Adipocyte (in vitro differentiated cells): ENCODE measurements at regions not wholly inside any gene's neighbourhood (a gene's known extent, or its start where the extent isn't known, plus 50 kb on each side); places are given as distances from the start of the nearest gene placed in this dataset.

Source experiments
- DNase-seq: peaks from one replicate; pipeline ENCODE4 v3.0.0-alpha.2; 2015; ENCODE audit warnings: low read depth
- H3K27me3 ChIP-seq: replicated peaks from 2 replicates; pipeline ENCODE4 v1.7.0; 2013; ENCODE audit warnings: mild to moderate bottlenecking, low read length, moderate library complexity; ENCODE audit not compliant: control insufficient read depth, insufficient read depth
- H3K36me3 ChIP-seq: 2 replicates; pipeline ENCODE4 v1.7.0; 2013; ENCODE audit warnings: low read length, mild to moderate bottlenecking, moderate library complexity; ENCODE audit not compliant: control insufficient read depth, insufficient read depth, severe bottlenecking
- H3K4me1 ChIP-seq: 2 replicates; pipeline ENCODE4 v1.7.0; 2013; ENCODE audit warnings: mild to moderate bottlenecking, low read length, moderate library complexity; ENCODE audit not compliant: control insufficient read depth, insufficient read depth
- H3K4me3 ChIP-seq: 2 replicates; pipeline ENCODE4 v1.7.0; 2013; ENCODE audit warnings: mild to moderate bottlenecking, low read length, moderate library complexity
- H3K9ac ChIP-seq: 2 replicates; pipeline ENCODE4 v1.7.0; 2013; ENCODE audit warnings: mild to moderate bottlenecking, low read length, moderate library complexity
- H3K9me3 ChIP-seq: 2 replicates; pipeline ENCODE4 v1.7.0; 2013; ENCODE audit warnings: mild to moderate bottlenecking, low read length, moderate library complexity; ENCODE audit not compliant: control insufficient read depth

GRCh38 chr13:91228940-91229339 is 118.5 kb upstream of the MIR17HG start:
- Histone ChIP-seq H3K9me3 (no peaks in the 10 kb centered on the region), H3K4me3 (no peak overlapping the region), H3K27me3 (peaks cover 2% of the 10 kb centered on the region), H3K9ac (no peak overlapping the region), H3K36me3 (no peaks in the 10 kb centered on the region), H3K4me1 (no peaks in the 10 kb centered on the region)
- DNase-seq: no peak

DNA sequence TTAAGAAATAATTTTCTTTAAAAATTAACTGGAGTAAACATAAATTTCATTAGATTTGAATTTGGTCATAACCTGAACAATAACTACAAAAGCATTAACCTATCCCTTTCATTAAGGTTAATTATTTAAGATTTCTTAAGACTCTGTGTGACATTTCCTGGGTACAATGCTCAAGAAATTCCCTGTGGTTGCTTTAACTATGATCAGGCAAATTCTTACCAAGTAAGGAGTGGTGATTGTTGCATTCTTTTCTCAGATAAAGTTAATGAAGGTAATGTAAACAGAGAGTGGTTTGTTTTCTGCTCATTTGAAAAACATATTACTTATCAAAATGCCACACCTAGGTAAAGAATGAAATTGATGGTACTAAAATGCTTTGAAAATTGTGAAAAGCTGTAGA is 114.8 kb upstream of the MIR17HG start:
- H3K4me1 ChIP-seq: no peaks in the 10 kb centered on the region
- H3K4me3 ChIP-seq: no peak overlapping the region

GRCh38 chr13:91233291-91233690 is 114.2 kb upstream of the MIR17HG start:
- no peak overlapping the region for H3K4me3 ChIP-seq
- no peaks in the 10 kb centered on the region for H3K9me3 ChIP-seq
- no peaks in the 10 kb centered on the region for H3K36me3 ChIP-seq
- no peaks in the 10 kb centered on the region for H3K4me1 ChIP-seq
- H3K27me3 ChIP-seq: no peaks in the 10 kb centered on the region
- DNase-seq: no peak
- H3K9ac ChIP-seq: no peak overlapping the region

More for the DNA sequence above, 114.8 kb upstream of the MIR17HG start:
- no peak for DNase-seq
- Histone ChIP-seq H3K9me3 (no peaks in the 10 kb centered on the region), H3K9ac (no peak overlapping the region), H3K36me3 (no peaks in the 10 kb centered on the region), H3K27me3 (no peaks in the 10 kb centered on the region)

- Histone ChIP-seq H3K27me3 (no peaks in the 10 kb centered on the region), H3K36me3 (no peaks in the 10 kb centered on the region), H3K9me3 (no peaks in the 10 kb centered on the region), H3K9ac (no peak overlapping the region), H3K4me3 (no peak overlapping the region), H3K4me1 (no peaks in the 10 kb centered on the region)
- no peak for DNase-seq
Measured at GRCh38 chr13:91236182-91236581, 111.3 kb upstream of the MIR17HG start.

DNA sequence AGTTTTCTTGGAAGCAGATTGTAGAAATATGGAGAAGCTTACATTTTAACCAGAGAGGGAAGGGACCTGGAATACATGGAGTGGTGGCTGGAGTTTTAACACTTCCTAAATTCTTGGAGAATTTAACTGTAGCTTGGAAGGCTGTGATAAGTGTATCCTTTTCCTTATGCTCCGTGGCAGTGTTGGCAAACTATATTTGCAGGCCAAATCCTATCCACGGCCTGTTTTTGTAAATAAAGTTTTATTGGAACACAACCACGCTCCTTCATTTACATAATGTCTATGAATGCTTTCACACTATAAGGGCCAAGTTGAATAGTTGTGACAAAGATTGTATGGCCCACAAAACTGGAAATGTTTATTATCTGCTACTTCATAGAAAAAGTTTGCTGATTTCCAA is 110.6 kb upstream of the MIR17HG start:
- no peaks in the 10 kb centered on the region for H3K4me1 ChIP-seq
- H3K9me3 ChIP-seq: no peaks in the 10 kb centered on the region
- no peak overlapping the region for H3K9ac ChIP-seq
- H3K27me3 ChIP-seq: no peaks in the 10 kb centered on the region
- no peak overlapping the region for H3K4me3 ChIP-seq
- DNase-seq: no peak
- no peaks in the 10 kb centered on the region for H3K36me3 ChIP-seq

- no peak overlapping the region for H3K4me3 ChIP-seq
- no peaks in the 10 kb centered on the region for H3K27me3 ChIP-seq
- H3K4me1 ChIP-seq: no peaks in the 10 kb centered on the region
- no peak for DNase-seq
- H3K9ac ChIP-seq: no peak overlapping the region
- H3K9me3 ChIP-seq: no peaks in the 10 kb centered on the region
- no peaks in the 10 kb centered on the region for H3K36me3 ChIP-seq
Measured at GRCh38 chr13:91238036-91238435, 109.5 kb upstream of the MIR17HG start.

GRCh38 chr13:91240341-91240740 is 107.1 kb upstream of the MIR17HG start:
- no peaks in the 10 kb centered on the region for H3K36me3 ChIP-seq
- H3K9ac ChIP-seq: no peak overlapping the region
- no peaks in the 10 kb centered on the region for H3K4me1 ChIP-seq
- no peak overlapping the region for H3K4me3 ChIP-seq
- DNase-seq: no peak
- H3K27me3 ChIP-seq: peaks cover 7% of the 10 kb centered on the region
- no peaks in the 10 kb centered on the region for H3K9me3 ChIP-seq

- Histone ChIP-seq H3K4me3 (no peak overlapping the region), H3K9me3 (no peaks in the 10 kb centered on the region), H3K9ac (no peak overlapping the region), H3K36me3 (no peaks in the 10 kb centered on the region), H3K27me3 (peaks cover 9% of the 10 kb centered on the region), H3K4me1 (no peaks in the 10 kb centered on the region)
- no peak for DNase-seq
Measured at GRCh38 chr13:91241221-91241933, 106.1 kb upstream of the MIR17HG start.

DNA sequence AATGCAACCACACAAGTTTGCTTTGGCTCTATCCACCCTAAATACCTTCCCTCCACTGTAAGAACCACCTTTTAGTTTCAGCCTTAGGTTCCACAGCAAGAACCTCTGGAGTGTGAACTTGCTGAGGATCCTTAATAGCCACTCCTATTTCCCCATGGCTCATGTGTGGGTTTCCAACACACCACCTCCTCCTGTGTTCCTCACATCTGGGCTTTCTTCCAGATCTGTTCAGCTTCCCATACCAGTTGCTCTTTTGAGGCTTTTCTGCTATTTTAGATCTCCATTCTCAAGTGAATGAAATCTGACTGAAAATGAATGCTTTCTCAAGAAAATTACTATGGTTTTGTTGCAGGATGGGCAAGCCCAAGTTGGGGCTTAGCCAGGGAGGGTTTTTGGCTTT is 104.8 kb upstream of the MIR17HG start:
- no peak overlapping the region for H3K9ac ChIP-seq
- H3K9me3 ChIP-seq: no peaks in the 10 kb centered on the region
- no peaks in the 10 kb centered on the region for H3K36me3 ChIP-seq
- H3K27me3 ChIP-seq: peaks cover 9% of the 10 kb centered on the region
- DNase-seq: no peak
- no peaks in the 10 kb centered on the region for H3K4me1 ChIP-seq
- H3K4me3 ChIP-seq: no peak overlapping the region

DNA sequence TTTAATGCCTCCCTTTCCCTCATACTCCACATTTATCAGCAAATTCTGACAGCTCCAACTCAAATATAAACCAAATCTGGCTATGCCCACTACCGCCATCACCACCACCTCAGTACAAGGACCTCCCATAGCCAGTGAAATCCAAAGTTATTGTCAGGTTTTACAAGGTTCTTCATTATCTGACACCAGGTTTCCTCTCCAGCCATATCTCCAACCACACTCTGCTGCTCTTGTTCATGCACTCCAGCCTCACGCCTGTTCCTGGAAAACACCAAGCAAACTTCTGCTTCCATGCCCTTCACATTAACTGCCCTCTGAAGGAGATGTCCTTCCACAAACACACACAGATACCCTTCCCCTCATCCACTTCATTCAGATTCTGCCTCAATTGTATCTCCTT is 102.2 kb upstream of the MIR17HG start:
- no peak for DNase-seq
- no peaks in the 10 kb centered on the region for H3K36me3 ChIP-seq

DNA sequence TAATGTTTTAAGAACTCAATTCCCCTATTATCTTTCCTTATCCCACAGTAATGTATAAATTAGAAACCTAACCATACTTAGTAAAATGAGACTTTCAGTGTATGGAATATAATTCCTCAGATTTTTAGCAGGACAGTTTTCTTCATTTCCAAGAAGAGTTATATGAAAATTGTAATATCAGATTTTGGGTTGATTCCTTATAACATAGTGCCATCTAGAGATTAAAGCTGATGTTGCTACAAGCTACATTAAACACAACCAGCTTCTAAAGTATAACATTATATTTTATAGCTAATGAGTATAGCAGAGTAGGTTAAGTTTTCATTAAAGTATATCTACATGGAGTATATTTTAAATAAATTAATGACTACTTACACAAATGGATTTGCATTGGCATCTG is 99.7 kb upstream of the MIR17HG start:
- peak; percentile 5 for DNase-seq

More for the DNA sequence above, 102.2 kb upstream of the MIR17HG start:
- Histone ChIP-seq H3K9me3 (no peaks in the 10 kb centered on the region), H3K4me1 (no peaks in the 10 kb centered on the region), H3K4me3 (no peak overlapping the region), H3K9ac (no peak overlapping the region), H3K27me3 (peaks cover 14% of the 10 kb centered on the region)

DNA sequence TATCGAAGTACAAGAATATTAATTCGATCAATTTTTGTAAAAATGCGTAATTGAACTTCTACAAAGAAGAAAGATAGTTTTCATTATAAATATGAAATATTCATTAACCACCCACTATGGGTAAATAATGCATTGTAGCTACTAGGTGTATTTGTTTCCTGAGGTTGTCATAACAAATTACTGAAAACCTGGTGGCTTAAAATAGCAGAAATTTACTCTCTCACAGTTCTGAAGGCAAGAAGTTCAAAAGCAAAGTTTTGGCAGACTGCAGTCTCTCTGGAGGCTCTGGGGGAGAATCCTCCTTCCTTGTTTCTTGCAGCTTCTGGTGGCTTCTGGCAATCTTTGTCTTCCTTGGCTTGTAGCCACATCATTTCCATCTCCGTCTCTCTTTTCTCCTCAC is 99.2 kb upstream of the MIR17HG start:
- no peak for DNase-seq
- H3K27me3 ChIP-seq: peaks cover 14% of the 10 kb centered on the region
- H3K9me3 ChIP-seq: no peaks in the 10 kb centered on the region
- no peak overlapping the region for H3K9ac ChIP-seq
- no peaks in the 10 kb centered on the region for H3K36me3 ChIP-seq
- H3K4me1 ChIP-seq: no peaks in the 10 kb centered on the region
- H3K4me3 ChIP-seq: no peak overlapping the region

More for the DNA sequence above, 99.7 kb upstream of the MIR17HG start:
- H3K27me3 ChIP-seq: peaks cover 14% of the 10 kb centered on the region
- no peak overlapping the region for H3K4me3 ChIP-seq
- no peaks in the 10 kb centered on the region for H3K36me3 ChIP-seq
- H3K4me1 ChIP-seq: no peaks in the 10 kb centered on the region
- no peaks in the 10 kb centered on the region for H3K9me3 ChIP-seq
- no peak overlapping the region for H3K9ac ChIP-seq
